ENCODE measurements at regions not wholly inside any gene's neighbourhood (a gene's known extent, or its start where the extent isn't known, plus 50 kb on each side); places are given as distances from the start of the nearest gene placed in this dataset.

GRCh38 chr15:70227147-70227546 lies 129.4 kb upstream of the TLE3 start:
- no peak for TF ChIP-seq CTCF (IDR thresholded peaks at IDR 0.05)
- DNase-seq (ENCODE audit: low spot score) (no peak), ATAC-seq (ENCODE audit: low FRiP score) (no peak)

GRCh38 chr15:70226337-70226980 lies 128.7 kb upstream of the TLE3 start:
- ATAC-seq (ENCODE audit: low FRiP score) (no peak), DNase-seq (ENCODE audit: low spot score) (no peak)
- TF ChIP-seq CTCF (IDR thresholded peaks at IDR 0.05), result no peak

- DNase-seq (ENCODE audit: low spot score) (no peak), ATAC-seq (ENCODE audit: low FRiP score) (no peak)
- TF ChIP-seq CTCF (IDR thresholded peaks at IDR 0.05), result no peak
Observed at GRCh38 chr15:70225416-70225815, 127.7 kb upstream of the TLE3 start.

GRCh38 chr15:70222606-70223005 lies 124.9 kb upstream of the TLE3 start:
- TF ChIP-seq CTCF (IDR thresholded peaks at IDR 0.05), result no peak
- ATAC-seq (ENCODE audit: low FRiP score) (no peak), DNase-seq (ENCODE audit: low spot score) (no peak)

- no peak for TF ChIP-seq CTCF (IDR thresholded peaks at IDR 0.05)
- no peak for DNase-seq (ENCODE audit: low spot score)
- ATAC-seq (ENCODE audit: low FRiP score), result no peak
Observed at GRCh38 chr15:70220490-70221096, 122.9 kb upstream of the TLE3 start.

GRCh38 chr15:70219966-70220365 lies 122.2 kb upstream of the TLE3 start:
- ATAC-seq (ENCODE audit: low FRiP score), result no peak
- no peak for TF ChIP-seq CTCF (IDR thresholded peaks at IDR 0.05)
- no peak for DNase-seq (ENCODE audit: low spot score)

GRCh38 chr15:70219256-70219895 lies 121.7 kb upstream of the TLE3 start:
- TF ChIP-seq CTCF (IDR thresholded peaks at IDR 0.05), result no peak
- ATAC-seq (ENCODE audit: low FRiP score) (no peak), DNase-seq (ENCODE audit: low spot score) (no peak)
